ENCODE measurements at regions not wholly inside any gene's neighbourhood (a gene's known extent, or its start where the extent isn't known, plus 50 kb on each side); places are given as distances from the start of the nearest gene placed in this dataset.

DNA sequence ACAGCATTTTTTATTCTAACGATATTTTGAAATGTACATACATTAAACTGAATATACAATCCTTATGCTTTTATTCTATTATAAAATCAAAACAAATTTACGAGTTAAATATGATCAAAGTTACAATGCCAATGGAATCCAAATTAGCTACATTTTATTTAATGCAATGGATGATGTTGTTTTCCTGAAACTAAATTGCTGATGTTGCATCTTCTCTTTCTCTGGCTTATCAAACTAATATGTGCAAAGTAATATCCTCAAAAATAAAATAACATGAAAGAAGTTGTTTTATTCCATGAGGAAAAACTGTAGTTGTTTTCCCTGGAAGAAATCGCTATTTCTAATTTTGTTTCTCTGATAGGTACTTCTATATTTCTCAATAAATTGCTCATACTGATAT lies 106.8 kb downstream of the ASB9 start:
- in situ Hi-C loops (cut with MboI; ENCODE audit: low pct_unique_long_range_greater_than_20kb, low sequenced_read_pairs, unreplicated experiment): no loop called here
- TF ChIP-seq, protein P1, sequence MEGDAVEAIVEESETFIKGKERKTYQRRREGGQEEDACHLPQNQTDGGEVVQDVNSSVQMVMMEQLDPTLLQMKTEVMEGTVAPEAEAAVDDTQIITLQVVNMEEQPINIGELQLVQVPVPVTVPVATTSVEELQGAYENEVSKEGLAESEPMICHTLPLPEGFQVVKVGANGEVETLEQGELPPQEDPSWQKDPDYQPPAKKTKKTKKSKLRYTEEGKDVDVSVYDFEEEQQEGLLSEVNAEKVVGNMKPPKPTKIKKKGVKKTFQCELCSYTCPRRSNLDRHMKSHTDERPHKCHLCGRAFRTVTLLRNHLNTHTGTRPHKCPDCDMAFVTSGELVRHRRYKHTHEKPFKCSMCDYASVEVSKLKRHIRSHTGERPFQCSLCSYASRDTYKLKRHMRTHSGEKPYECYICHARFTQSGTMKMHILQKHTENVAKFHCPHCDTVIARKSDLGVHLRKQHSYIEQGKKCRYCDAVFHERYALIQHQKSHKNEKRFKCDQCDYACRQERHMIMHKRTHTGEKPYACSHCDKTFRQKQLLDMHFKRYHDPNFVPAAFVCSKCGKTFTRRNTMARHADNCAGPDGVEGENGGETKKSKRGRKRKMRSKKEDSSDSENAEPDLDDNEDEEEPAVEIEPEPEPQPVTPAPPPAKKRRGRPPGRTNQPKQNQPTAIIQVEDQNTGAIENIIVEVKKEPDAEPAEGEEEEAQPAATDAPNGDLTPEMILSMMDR (IDR thresholded peaks at IDR 0.05; ENCODE audit: extremely low read depth, insufficient read depth, missing control alignments): no peak
- no peak for DNase-seq (ENCODE audit: low spot score)

DNA sequence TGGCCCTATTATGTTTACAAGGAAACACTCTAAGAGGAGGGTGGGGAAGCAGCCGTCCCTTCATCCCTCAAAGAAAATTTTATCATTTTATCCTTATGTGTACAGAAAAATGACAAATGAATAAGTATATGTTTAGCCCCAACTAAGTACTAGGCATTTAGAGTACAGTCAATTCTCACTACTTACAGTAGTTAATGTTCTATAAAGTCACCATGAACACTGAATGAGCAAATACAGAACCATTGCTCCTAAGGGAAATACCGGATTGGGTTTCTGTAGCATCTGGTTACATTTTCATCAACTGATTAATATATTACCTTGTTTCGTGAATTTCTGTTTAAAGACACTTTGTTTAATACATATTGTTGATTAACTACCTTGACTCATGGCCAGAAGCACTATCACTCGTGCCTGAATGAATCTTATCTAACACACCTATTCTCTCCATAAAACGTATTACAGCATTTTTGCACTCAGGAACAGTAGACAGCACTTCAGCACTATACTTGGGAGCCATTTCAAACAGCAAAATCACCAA lies 109.3 kb downstream of the ASB9 start:
- DNase-seq (ENCODE audit: low spot score): no peak
- in situ Hi-C loops (cut with MboI; ENCODE audit: low pct_unique_long_range_greater_than_20kb, low sequenced_read_pairs, unreplicated experiment): no loop called here
- TF ChIP-seq, protein P1 (IDR thresholded peaks at IDR 0.05; ENCODE audit: extremely low read depth, insufficient read depth, missing control alignments): no peak

DNA sequence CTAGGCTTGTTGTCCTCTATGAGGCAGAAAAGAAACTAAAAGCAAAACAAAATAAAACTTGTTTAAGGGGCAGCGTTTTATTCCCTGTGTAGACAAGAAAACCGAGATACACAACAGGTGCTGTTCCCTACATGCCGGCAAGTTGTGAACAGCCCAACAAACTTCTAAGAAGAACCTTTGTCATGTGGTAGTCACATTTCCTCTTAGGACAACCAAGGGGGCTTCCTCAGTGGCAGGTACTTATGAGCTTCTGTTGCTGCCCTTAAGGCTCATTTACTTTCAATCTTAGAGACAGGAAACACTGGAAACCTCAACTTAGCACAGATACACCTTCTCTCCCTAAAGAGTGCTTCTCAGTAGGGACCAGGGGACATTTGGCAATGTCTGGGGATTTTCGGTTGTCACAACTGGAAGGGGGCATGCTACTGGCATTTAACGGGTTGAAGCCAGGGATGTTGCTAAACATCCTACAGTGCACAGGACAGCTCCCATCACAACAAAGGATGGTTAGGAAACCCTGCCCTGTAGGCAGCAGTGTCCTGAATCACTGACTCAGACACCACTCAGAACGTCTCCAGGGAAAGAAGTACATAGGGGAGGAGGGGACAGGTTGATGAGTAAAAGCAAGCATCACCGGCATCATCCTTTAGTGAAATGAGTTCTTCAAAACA lies 111.0 kb downstream of the ASB9 start:
- in situ Hi-C loops (cut with MboI; ENCODE audit: low pct_unique_long_range_greater_than_20kb, low sequenced_read_pairs, unreplicated experiment): no loop called here
- TF ChIP-seq, protein P1 (IDR thresholded peaks at IDR 0.05; ENCODE audit: extremely low read depth, insufficient read depth, missing control alignments): no peak
- peak; percentile 7 for DNase-seq (ENCODE audit: low spot score)

DNA sequence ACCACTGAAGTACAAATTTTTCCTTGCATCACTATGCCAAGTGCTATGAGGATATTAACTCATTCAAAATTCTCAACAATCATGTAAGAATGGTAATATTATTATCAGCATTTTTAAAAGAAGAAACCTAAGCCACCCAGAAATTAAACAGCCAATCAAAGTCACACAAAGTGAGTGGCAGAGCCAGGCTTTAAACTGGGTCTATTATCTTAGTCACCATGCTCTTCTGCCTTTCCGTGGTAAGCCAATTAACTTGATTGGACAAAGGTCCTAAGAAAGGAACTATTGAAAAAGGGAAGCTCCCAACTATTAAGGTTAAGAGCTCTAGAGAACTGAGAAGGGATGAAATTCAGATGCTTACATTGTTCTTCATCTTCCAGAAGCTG lies 111.5 kb downstream of the ASB9 start:
- no peak for DNase-seq (ENCODE audit: low spot score)
- in situ Hi-C loops (cut with MboI; ENCODE audit: low pct_unique_long_range_greater_than_20kb, low sequenced_read_pairs, unreplicated experiment): no loop called here
- TF ChIP-seq, protein P1 (IDR thresholded peaks at IDR 0.05; ENCODE audit: extremely low read depth, insufficient read depth, missing control alignments): no peak

DNA sequence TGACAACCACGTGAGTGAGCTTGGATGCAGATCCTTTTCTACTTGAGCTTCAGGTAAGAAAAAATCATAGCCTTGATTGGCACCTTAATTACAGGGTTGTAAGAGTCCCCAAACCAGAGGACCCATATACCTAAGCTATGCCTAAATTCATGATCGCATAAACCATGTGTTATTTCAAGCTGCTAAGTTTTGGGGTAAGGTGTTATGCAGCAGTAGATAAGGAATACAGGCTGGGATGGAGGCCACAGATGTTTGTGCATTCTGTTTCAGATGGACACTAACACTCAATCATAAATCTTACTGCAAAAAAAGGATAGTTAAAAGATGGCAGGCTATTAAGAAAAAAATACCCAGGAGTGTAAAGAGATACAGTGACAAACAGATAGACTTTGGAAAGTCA lies 112.3 kb downstream of the ASB9 start:
- in situ Hi-C loops (cut with MboI; ENCODE audit: low pct_unique_long_range_greater_than_20kb, low sequenced_read_pairs, unreplicated experiment): no loop called here
- TF ChIP-seq, protein P1 (IDR thresholded peaks at IDR 0.05; ENCODE audit: extremely low read depth, insufficient read depth, missing control alignments): no peak
- DNase-seq (ENCODE audit: low spot score): no peak

DNA sequence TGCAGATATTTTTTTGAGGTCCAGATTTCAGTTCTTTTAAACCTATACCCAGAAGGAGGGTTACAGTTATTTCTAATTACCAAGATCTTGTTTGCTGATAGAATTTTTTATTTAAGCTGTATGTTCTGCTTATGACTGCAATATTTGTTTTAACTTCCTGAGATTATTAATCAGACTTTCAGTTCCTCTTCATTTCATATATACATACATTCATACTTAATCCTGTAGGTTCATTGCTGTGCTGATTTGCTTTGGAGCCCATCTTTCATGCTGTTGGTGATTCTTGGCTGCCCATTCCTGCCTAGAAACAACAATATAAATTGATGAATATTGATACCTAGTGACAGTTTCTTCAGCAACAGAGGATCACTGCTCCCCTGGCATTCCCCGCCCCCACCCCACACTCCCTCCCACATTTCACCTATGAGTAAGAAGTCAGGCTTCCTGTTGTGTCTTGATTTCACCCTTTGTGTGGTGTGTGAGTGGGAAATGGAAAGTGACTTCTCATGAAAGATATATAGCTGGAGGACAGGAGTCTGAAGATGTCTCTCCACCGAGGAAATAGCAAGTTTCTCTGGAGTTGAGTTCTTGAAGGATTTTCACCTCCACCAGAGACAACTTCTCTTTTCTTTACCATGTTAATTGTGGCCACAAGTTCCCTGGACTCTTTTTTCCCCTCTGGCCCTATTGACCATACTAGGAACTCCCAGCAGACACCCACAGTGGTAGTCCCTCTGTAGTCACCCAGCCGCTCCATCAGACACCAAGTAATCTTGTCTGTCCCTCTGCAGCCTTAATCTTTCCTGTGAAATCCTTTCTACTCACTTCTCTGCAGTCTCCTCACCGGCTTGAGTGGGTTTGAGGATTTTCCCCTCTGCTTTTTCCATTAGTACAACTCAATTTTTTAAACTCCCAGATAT lies 118.4 kb downstream of the ASB9 start:
- DNase-seq (ENCODE audit: low spot score): no peak
- TF ChIP-seq, protein P1 (IDR thresholded peaks at IDR 0.05; ENCODE audit: extremely low read depth, insufficient read depth, missing control alignments): no peak
- in situ Hi-C loops (cut with MboI; ENCODE audit: low pct_unique_long_range_greater_than_20kb, low sequenced_read_pairs, unreplicated experiment): no loop called here

All from GM13977 (cell line).